PC-3 (cell line): ENCODE measurements at regions not wholly inside any gene's neighbourhood (a gene's known extent, or its start where the extent isn't known, plus 50 kb on each side); places are given as distances from the start of the nearest gene placed in this dataset.

ENCODE experiments used
- ATAC-seq: fragments of 200-7000 bp; cut with Tn5 transposase; 2 replicates; pipeline ENCODE4 v1.9.1; 2020; ENCODE audit warnings: mild to moderate bottlenecking, moderate library complexity
- BruUV-seq: library from RNA; stranded (reverse); fragments of 400-500 nt; replicated peaks from 2 replicates; lab custom pipeline; 2021; lab: Mats Ljungman, UMichigan
- CTCF ChIA-PET: fragments of 300-600 bp; sonication (Branson Sonifier 250); formaldehyde crosslinking; loops from one replicate; lab custom pipeline; 2022; ENCODE audit warnings: antibody characterized with exemption; lab: Charles Lee
- POLR2A ChIA-PET: fragments of 300-600 bp; sonication (Branson Sonifier 250); formaldehyde crosslinking; loops from one replicate; lab custom pipeline; 2022; ENCODE audit warnings: antibody characterized with exemption; ENCODE audit not compliant: unreplicated experiment; lab: Charles Lee
- DNase-seq: peaks from one replicate; pipeline ENCODE4 v3.0.0-alpha.2; 2015
- H2AFZ ChIP-seq: fragments of 300-600 bp; sonication (generic); 2 replicates; pipeline ENCODE4 v1.6.0; 2016; ENCODE audit warnings: antibody characterized with exemption, low read length
- H3F3A ChIP-seq: fragments of 300-600 bp; sonication (generic); one replicate; pipeline ENCODE4 v1.6.0; 2017; ENCODE audit warnings: antibody characterized with exemption, low read length, control low read depth, mild to moderate bottlenecking; ENCODE audit not compliant: unreplicated experiment
- H3K27ac ChIP-seq: fragments of 300-600 bp; sonication (generic); 2 replicates; pipeline ENCODE4 v1.5.1; 2016; ENCODE audit warnings: mild to moderate bottlenecking, low read length
- H3K27me3 ChIP-seq: fragments of 300-600 bp; sonication (generic); 2 replicates; pipeline ENCODE4 v1.6.1; 2016; ENCODE audit warnings: low read length, mixed read lengths
- H3K36me3 ChIP-seq: fragments of 300-600 bp; sonication (generic); 2 replicates; pipeline ENCODE4 v1.6.1; 2016; ENCODE audit warnings: low read depth, mixed run types, low read length, mixed read lengths
- H3K4me1 ChIP-seq: fragments of 300-600 bp; sonication (generic); 2 replicates; pipeline ENCODE4 v1.5.1; 2016; ENCODE audit warnings: low read length; ENCODE audit not compliant: insufficient read depth
- H3K4me2 ChIP-seq: fragments of 300-600 bp; sonication (generic); 2 replicates; pipeline ENCODE4 v1.6.0; 2016; ENCODE audit warnings: low read length
- H3K4me3 ChIP-seq: fragments of 300-600 bp; sonication (generic); 2 replicates; pipeline ENCODE4 v1.5.1; 2016; ENCODE audit warnings: mild to moderate bottlenecking, low read length, mixed read lengths
- H3K79me2 ChIP-seq: fragments of 300-600 bp; sonication (generic); 2 replicates; pipeline ENCODE4 v1.6.1; 2017; ENCODE audit warnings: low read length, mixed read lengths
- H3K9ac ChIP-seq: fragments of 300-600 bp; sonication (generic); 2 replicates; pipeline ENCODE4 v1.6.0; 2016; ENCODE audit warnings: mild to moderate bottlenecking, low read length
- H3K9me2 ChIP-seq: fragments of 300-600 bp; sonication (generic); replicated peaks from 2 replicates; pipeline ENCODE4 v1.6.1; 2016; ENCODE audit warnings: mixed run types, low read length, mixed read lengths
- H3K9me3 ChIP-seq: fragments of 300-600 bp; sonication (generic); 2 replicates; pipeline ENCODE4 v1.6.1; 2016; ENCODE audit warnings: low read length, mixed read lengths
- H4K20me1 ChIP-seq: fragments of 300-600 bp; sonication (generic); 2 replicates; pipeline ENCODE4 v1.6.1; 2016; ENCODE audit warnings: low read length, mixed read lengths
- EZH2 ChIP-seq: fragments of 300-600 bp; sonication (generic); IDR thresholded peaks from one replicate; pipeline ENCODE4 v1.6.1; 2017; ENCODE audit warnings: antibody characterized with exemption, mild to moderate bottlenecking, low read length; ENCODE audit not compliant: unreplicated experiment
- EZH2phosphoT487 ChIP-seq: fragments of 300-600 bp; sonication (generic); IDR thresholded peaks from 2 replicates; pipeline ENCODE4 v1.6.1; 2018; ENCODE audit warnings: mild to moderate bottlenecking, antibody characterized with exemption, low read length, borderline replicate concordance
- intact Hi-C: fragments of 100-400 bp; cut with micrococcal nuclease; formaldehyde crosslinking; loops from 2 replicates; pipeline ENCODE4 v1.9.0; 2023
- TF ChIP-seq, protein P1 (sequence below): fragments of 300-600 bp; sonication (generic); conservative IDR thresholded peaks from 2 replicates; pipeline ENCODE4 v1.5.1; 2017; ENCODE audit warnings: antibody characterized with exemption, low read depth, mild to moderate bottlenecking, low read length

DNA sequence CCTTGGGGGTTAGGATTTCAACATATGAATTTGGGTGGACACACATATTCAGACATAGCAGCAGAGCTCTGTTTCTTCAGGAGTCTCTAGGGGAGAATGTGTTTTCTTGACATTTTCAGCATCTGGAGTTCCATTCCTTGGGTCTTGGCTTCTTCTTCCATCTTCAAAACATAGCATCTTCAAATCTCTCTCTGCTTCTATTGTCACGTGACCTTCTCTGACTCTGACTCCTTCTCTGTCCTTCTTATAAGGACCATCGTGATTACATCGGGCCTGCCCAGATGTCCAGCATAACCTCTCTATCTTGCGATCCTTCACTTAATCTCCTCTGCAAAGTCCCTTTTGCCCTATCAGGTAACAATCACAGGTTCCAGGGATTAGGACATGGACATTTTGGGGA, 101.0 kb upstream of the CHD6 start:
- no peak for DNase-seq
- Histone ChIP-seq H3K4me1 (no peaks in the 10 kb centered on the region), H3K9me3 (no peaks in the 10 kb centered on the region), H3K27ac (no peak overlapping the region), H3F3A (no peaks in the 10 kb centered on the region), H3K9ac (no peak overlapping the region), H3K79me2 (no peaks in the 10 kb centered on the region), H2AFZ (no peak overlapping the region), H4K20me1 (no peaks in the 10 kb centered on the region), H3K27me3 (peaks cover 21% of the 10 kb centered on the region; the same call in 1 of the 2 replicates), H3K36me3 (no peaks in the 10 kb centered on the region), H3K9me2 (no peaks in the 10 kb centered on the region), H3K4me3 (no peak overlapping the region), H3K4me2 (no peak overlapping the region)
- TF ChIP-seq EZH2phosphoT487 = no peak
- no peak for TF ChIP-seq EZH2
- TF ChIP-seq, protein P1, sequence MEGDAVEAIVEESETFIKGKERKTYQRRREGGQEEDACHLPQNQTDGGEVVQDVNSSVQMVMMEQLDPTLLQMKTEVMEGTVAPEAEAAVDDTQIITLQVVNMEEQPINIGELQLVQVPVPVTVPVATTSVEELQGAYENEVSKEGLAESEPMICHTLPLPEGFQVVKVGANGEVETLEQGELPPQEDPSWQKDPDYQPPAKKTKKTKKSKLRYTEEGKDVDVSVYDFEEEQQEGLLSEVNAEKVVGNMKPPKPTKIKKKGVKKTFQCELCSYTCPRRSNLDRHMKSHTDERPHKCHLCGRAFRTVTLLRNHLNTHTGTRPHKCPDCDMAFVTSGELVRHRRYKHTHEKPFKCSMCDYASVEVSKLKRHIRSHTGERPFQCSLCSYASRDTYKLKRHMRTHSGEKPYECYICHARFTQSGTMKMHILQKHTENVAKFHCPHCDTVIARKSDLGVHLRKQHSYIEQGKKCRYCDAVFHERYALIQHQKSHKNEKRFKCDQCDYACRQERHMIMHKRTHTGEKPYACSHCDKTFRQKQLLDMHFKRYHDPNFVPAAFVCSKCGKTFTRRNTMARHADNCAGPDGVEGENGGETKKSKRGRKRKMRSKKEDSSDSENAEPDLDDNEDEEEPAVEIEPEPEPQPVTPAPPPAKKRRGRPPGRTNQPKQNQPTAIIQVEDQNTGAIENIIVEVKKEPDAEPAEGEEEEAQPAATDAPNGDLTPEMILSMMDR = no peak
- CTCF ChIA-PET = no interaction called here
- POLR2A ChIA-PET = no interaction called here
- BruUV-seq = no TSS peak
- intact Hi-C loops = no loop called here
- ATAC-seq = no peak

GRCh38 chr20:41717483-41717882, 99.3 kb upstream of the CHD6 start:
- POLR2A ChIA-PET = no interaction called here
- H3K9me2 ChIP-seq = no peaks in the 10 kb centered on the region
- intact Hi-C loops = no loop called here
- H4K20me1 ChIP-seq = no peaks in the 10 kb centered on the region
- TF ChIP-seq, protein P1 = no peak
- TF ChIP-seq EZH2phosphoT487 = no peak
- no peak for TF ChIP-seq EZH2
- no peak overlapping the region for H2AFZ ChIP-seq
- ATAC-seq = no peak
- peaks cover 15% of the 10 kb centered on the region; the same call in 1 of the 2 replicates for H3K27me3 ChIP-seq
- DNase-seq = no peak
- H3K4me1 ChIP-seq = no peaks in the 10 kb centered on the region
- no peaks in the 10 kb centered on the region for H3K79me2 ChIP-seq
- no peak overlapping the region for H3K4me2 ChIP-seq
- H3K9ac ChIP-seq = no peak overlapping the region
- H3K36me3 ChIP-seq = no peaks in the 10 kb centered on the region
- no peaks in the 10 kb centered on the region for H3F3A ChIP-seq
- H3K9me3 ChIP-seq = no peaks in the 10 kb centered on the region
- no TSS peak for BruUV-seq
- no peak overlapping the region for H3K27ac ChIP-seq
- CTCF ChIA-PET = no interaction called here
- no peak overlapping the region for H3K4me3 ChIP-seq

GRCh38 chr20:41716911-41717310, 98.7 kb upstream of the CHD6 start:
- CTCF ChIA-PET = no interaction called here
- H3K36me3 ChIP-seq = no peaks in the 10 kb centered on the region
- H3K4me1 ChIP-seq = no peaks in the 10 kb centered on the region
- H3K9me2 ChIP-seq = no peaks in the 10 kb centered on the region
- H3K79me2 ChIP-seq = no peaks in the 10 kb centered on the region
- H3K27ac ChIP-seq = no peak overlapping the region
- no TSS peak for BruUV-seq
- DNase-seq = no peak
- H2AFZ ChIP-seq = no peak overlapping the region
- H3K9me3 ChIP-seq = no peaks in the 10 kb centered on the region
- no peak overlapping the region for H3K9ac ChIP-seq
- no peak for ATAC-seq
- H3K4me3 ChIP-seq = no peak overlapping the region
- no peaks in the 10 kb centered on the region for H4K20me1 ChIP-seq
- H3F3A ChIP-seq = no peaks in the 10 kb centered on the region
- H3K27me3 ChIP-seq = peaks cover 18% of the 10 kb centered on the region; the same call in 1 of the 2 replicates
- H3K4me2 ChIP-seq = no peak overlapping the region
- POLR2A ChIA-PET = no interaction called here
- TF ChIP-seq EZH2 = no peak
- intact Hi-C loops = no loop called here
